ENCODE measurements at regions not wholly inside any gene's neighbourhood (a gene's known extent, or its start where the extent isn't known, plus 50 kb on each side); places are given as distances from the start of the nearest gene placed in this dataset.

GRCh38 chr2:102083393-102083703 is 59.2 kb upstream of the IL1R1 start:
- no peak for TF ChIP-seq CTCF (IDR thresholded peaks at IDR 0.05; ENCODE audit: insufficient read depth, low read length, poor library complexity, severe bottlenecking)
- Histone ChIP-seq H3K4me3 (ENCODE audit: low read depth, low read length) (no peak overlapping the region), H3K27me3 (ENCODE audit: control insufficient read depth, insufficient read depth, low read length) (no peaks in the 10 kb centered on the region), H3K36me3 (ENCODE audit: control insufficient read depth, insufficient read depth, low read length) (no peaks in the 10 kb centered on the region)
- DNase-seq (ENCODE audit: low read depth) = no peak

- TF ChIP-seq CTCF (IDR thresholded peaks at IDR 0.05; ENCODE audit: insufficient read depth, low read length, poor library complexity, severe bottlenecking) = no peak
- H3K27me3 ChIP-seq (ENCODE audit: control insufficient read depth, insufficient read depth, low read length) = no peaks in the 10 kb centered on the region
These were observed 57.9 kb upstream of the IL1R1 start for GRCh38 chr2:102084651-102085050.

GRCh38 chr2:102085238-102085637 is 57.3 kb upstream of the IL1R1 start:
- H3K27me3 ChIP-seq (ENCODE audit: control insufficient read depth, insufficient read depth, low read length) = no peaks in the 10 kb centered on the region
- no peak for DNase-seq (ENCODE audit: low read depth)
- no peak for TF ChIP-seq CTCF (IDR thresholded peaks at IDR 0.05; ENCODE audit: insufficient read depth, low read length, poor library complexity, severe bottlenecking)
- H3K36me3 ChIP-seq (ENCODE audit: control insufficient read depth, insufficient read depth, low read length) = no peaks in the 10 kb centered on the region
- H3K4me3 ChIP-seq (ENCODE audit: low read depth, low read length) = no peak overlapping the region

More at GRCh38 chr2:102084651-102085050, 57.9 kb upstream of the IL1R1 start:
- no peak overlapping the region for H3K4me3 ChIP-seq (ENCODE audit: low read depth, low read length)
- no peaks in the 10 kb centered on the region for H3K36me3 ChIP-seq (ENCODE audit: control insufficient read depth, insufficient read depth, low read length)
- no peak for DNase-seq (ENCODE audit: low read depth)

- DNase-seq (ENCODE audit: low read depth) = no peak
- no peak for TF ChIP-seq CTCF (IDR thresholded peaks at IDR 0.05; ENCODE audit: insufficient read depth, low read length, poor library complexity, severe bottlenecking)
- no peaks in the 10 kb centered on the region for H3K27me3 ChIP-seq (ENCODE audit: control insufficient read depth, insufficient read depth, low read length)
- H3K4me3 ChIP-seq (ENCODE audit: low read depth, low read length) = no peak overlapping the region
- H3K36me3 ChIP-seq (ENCODE audit: control insufficient read depth, insufficient read depth, low read length) = no peaks in the 10 kb centered on the region
These were observed 56.2 kb upstream of the IL1R1 start for GRCh38 chr2:102086150-102086872.

GRCh38 chr2:102091121-102091520 is 51.4 kb upstream of the IL1R1 start:
- no peak for DNase-seq (ENCODE audit: low read depth)
- no peaks in the 10 kb centered on the region for H3K27me3 ChIP-seq (ENCODE audit: control insufficient read depth, insufficient read depth, low read length)
- TF ChIP-seq CTCF (IDR thresholded peaks at IDR 0.05; ENCODE audit: insufficient read depth, low read length, poor library complexity, severe bottlenecking) = no peak
- no peaks in the 10 kb centered on the region for H3K36me3 ChIP-seq (ENCODE audit: control insufficient read depth, insufficient read depth, low read length)
- H3K4me3 ChIP-seq (ENCODE audit: low read depth, low read length) = no peak overlapping the region

- Histone ChIP-seq H3K27me3 (ENCODE audit: control insufficient read depth, insufficient read depth, low read length) (no peaks in the 10 kb centered on the region), H3K36me3 (ENCODE audit: control insufficient read depth, insufficient read depth, low read length) (no peaks in the 10 kb centered on the region), H3K4me3 (ENCODE audit: low read depth, low read length) (no peak overlapping the region)
- TF ChIP-seq CTCF (IDR thresholded peaks at IDR 0.05; ENCODE audit: insufficient read depth, low read length, poor library complexity, severe bottlenecking) = no peak
- no peak for DNase-seq (ENCODE audit: low read depth)
These were observed 50.6 kb upstream of the IL1R1 start for GRCh38 chr2:102091908-102092307.
